Activated CD4-positive, alpha-beta memory T cell treated with anti-CD3 and anti-CD28 coated beads for 36 hours (primary cell): ENCODE measurements at regions not wholly inside any gene's neighbourhood (a gene's known extent, or its start where the extent isn't known, plus 50 kb on each side); places are given as distances from the start of the nearest gene placed in this dataset.

Experiments
- CTCF ChIA-PET: fragments of 350-600 bp; sonication (Branson Sonifier 250); formaldehyde crosslinking; loops from one replicate; lab custom pipeline; 2021; ENCODE audit warnings: antibody characterized with exemption, inconsistent platforms; lab: Charles Lee
- POLR2A ChIA-PET: fragments of 350-600 bp; sonication (Branson Sonifier 250); formaldehyde crosslinking; loops from one replicate; lab custom pipeline; 2021; ENCODE audit warnings: antibody characterized with exemption; lab: Charles Lee
- DNase-seq: peaks from one replicate; pipeline ENCODE4 v3.0.0-alpha.2; 2020
- H3K27ac Mint-ChIP-seq: one replicate; pipeline ENCODE4 v1.8.0; 2021; ENCODE audit warnings: mixed read lengths
- H3K27me3 Mint-ChIP-seq: one replicate; pipeline ENCODE4 v1.8.0; 2021; ENCODE audit warnings: mixed read lengths
- H3K36me3 Mint-ChIP-seq: one replicate; pipeline ENCODE4 v1.8.0; 2021; ENCODE audit warnings: mixed read lengths
- H3K4me1 Mint-ChIP-seq: one replicate; pipeline ENCODE4 v1.8.0; 2021; ENCODE audit warnings: low read depth, mixed read lengths
- H3K4me3 Mint-ChIP-seq: one replicate; pipeline ENCODE4 v1.8.0; 2021; ENCODE audit warnings: mild to moderate bottlenecking, mixed read lengths
- H3K9me3 Mint-ChIP-seq: one replicate; pipeline ENCODE4 v1.8.0; 2021; ENCODE audit warnings: mixed read lengths
- intact Hi-C: fragments of 100-400 bp; cut with micrococcal nuclease; formaldehyde crosslinking; loops from one replicate; pipeline ENCODE4 v1.15.1; 2023

- Mint-ChIP-seq H3K4me1 (peaks cover 15% of the 10 kb centered on the region), H3K27me3 (peaks cover 2% of the 10 kb centered on the region), H3K9me3 (no peaks in the 10 kb centered on the region), H3K36me3 (no peaks in the 10 kb centered on the region), H3K4me3 (no peak overlapping the region), H3K27ac (no peak overlapping the region)
- CTCF ChIA-PET: interaction anchor here (1.0 to 2.3 kb wide), 3 partner anchors 31 to 55 kb away, joined by 3 to 10 read pairs (median 4); no protein-coding TSS in a partner anchor
- DNase-seq: no peak
- POLR2A ChIA-PET: no interaction called here
- intact Hi-C loops: no loop called here
Observed at GRCh38 chr1:168397806-168398205, 117.1 kb downstream of the TBX19 start.

DNA sequence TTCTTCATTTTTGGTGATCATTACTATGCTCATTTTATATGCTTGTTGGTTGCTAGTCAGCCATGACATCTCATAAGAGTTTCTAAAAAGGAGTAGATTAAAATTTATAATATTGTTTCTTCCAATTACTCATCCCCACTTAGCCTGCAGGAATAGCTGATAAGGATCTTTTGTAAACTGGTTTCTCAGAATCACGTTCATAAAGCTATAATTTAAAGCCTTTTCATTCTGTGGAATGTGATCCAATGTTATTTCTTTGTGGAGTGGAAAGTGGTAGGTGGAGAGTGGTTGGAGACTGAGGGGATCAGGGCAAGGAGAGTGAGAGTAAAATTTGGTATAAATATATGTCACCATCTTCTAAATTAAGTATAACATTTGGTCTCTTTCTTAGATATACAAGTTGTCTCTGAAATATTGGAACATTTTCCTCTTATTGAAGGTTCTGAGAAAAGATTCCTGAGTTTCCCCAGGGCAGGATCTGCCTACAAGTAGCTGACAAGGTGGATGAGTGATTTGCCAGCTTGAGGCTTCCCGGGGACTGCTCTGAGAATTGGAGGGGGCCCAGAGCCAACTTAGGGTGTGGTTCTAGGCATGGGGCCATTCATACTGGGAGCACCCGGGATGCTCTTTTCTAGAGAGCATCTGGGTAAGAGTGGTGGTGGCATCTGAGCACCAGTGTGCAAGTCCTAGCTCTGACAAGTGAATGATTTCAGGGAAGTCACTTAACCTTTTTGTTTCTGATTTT is 116.4 kb downstream of the TBX19 start:
- H3K9me3 Mint-ChIP-seq: no peaks in the 10 kb centered on the region
- ChIA-PET POLR2A (no interaction called here), CTCF (interaction anchor here (1.0 kb wide), 2 partner anchors 31 to 54 kb away, joined by 3 to 4 read pairs; no protein-coding TSS in a partner anchor)
- no peak overlapping the region for H3K4me3 Mint-ChIP-seq
- H3K4me1 Mint-ChIP-seq: peaks cover 22% of the 10 kb centered on the region
- no peak overlapping the region for H3K27ac Mint-ChIP-seq
- no peaks in the 10 kb centered on the region for H3K36me3 Mint-ChIP-seq
- peaks cover 2% of the 10 kb centered on the region for H3K27me3 Mint-ChIP-seq
- no peak for DNase-seq
- intact Hi-C loops: no loop called here

GRCh38 chr1:168396508-168396907 is 115.8 kb downstream of the TBX19 start:
- Mint-ChIP-seq H3K27ac (no peak overlapping the region), H3K36me3 (no peaks in the 10 kb centered on the region), H3K27me3 (peaks cover 2% of the 10 kb centered on the region), H3K9me3 (no peaks in the 10 kb centered on the region), H3K4me1 (peaks cover 25% of the 10 kb centered on the region), H3K4me3 (no peak overlapping the region)
- POLR2A ChIA-PET: no interaction called here
- intact Hi-C loops: no loop called here
- CTCF ChIA-PET: interaction anchor here (0.6 to 1.0 kb wide), 2 partner anchors 161 to 973 kb away, joined by 3 read pairs; no protein-coding TSS in a partner anchor
- DNase-seq: no peak

DNA sequence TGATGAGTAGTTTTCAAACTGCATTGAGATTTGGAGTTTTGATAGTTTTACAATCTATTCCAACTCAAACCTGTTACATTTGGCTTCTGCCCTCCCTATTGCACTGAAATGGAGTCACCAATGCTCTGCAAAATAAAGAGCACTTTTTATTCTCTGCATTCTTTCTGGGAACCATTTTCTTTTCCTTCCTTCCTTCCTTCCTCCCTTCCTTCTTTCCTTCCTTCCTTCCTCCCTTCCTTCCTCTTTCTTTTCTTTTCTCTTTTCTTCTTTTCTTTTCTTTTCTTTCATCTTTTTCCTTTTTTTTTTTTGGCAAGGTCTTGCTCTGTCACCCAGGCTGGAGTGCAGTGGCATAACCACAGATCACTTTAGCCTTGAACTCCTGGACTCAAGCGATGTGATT is 114.2 kb downstream of the TBX19 start:
- Mint-ChIP-seq H3K4me3 (no peak overlapping the region), H3K27ac (no peak overlapping the region), H3K27me3 (peaks cover 2% of the 10 kb centered on the region), H3K36me3 (no peaks in the 10 kb centered on the region), H3K4me1 (peaks cover 25% of the 10 kb centered on the region), H3K9me3 (no peaks in the 10 kb centered on the region)
- DNase-seq: no peak
- intact Hi-C loops: no loop called here
- CTCF ChIA-PET: no interaction called here
- POLR2A ChIA-PET: no interaction called here

DNA sequence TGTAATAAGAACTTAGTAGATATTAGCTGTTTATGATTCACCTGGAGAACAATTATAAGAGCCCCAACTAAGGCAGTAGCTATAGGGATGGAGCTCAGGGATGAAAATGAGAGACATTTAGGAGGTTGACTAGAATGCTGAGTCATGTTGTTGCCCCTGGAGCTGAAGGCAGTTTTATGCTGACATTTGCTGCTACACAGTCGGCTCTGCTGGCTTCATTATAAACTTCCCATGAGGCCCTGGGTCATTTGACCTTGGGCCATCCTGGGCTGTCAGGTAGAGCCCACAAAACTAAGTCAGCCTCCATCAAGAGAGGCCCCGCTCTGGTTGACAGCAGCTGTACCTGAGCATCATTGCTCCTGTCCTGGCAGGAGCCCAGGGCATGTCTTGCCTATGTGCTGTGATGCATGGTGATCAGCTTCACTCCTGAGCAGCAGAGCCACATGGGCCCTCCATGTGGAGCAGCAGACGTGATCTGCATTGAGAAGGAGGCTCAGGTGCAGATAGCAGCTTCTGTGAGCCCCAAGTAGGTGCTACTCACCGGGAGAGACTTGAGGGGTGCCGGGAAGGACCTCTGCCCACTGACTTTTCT is 112.4 kb downstream of the TBX19 start:
- no peak for DNase-seq
- ChIA-PET CTCF (no interaction called here), POLR2A (no interaction called here)
- Mint-ChIP-seq H3K27me3 (peaks cover 2% of the 10 kb centered on the region), H3K27ac (no peak overlapping the region), H3K36me3 (no peaks in the 10 kb centered on the region), H3K9me3 (no peaks in the 10 kb centered on the region), H3K4me1 (peaks cover 11% of the 10 kb centered on the region), H3K4me3 (no peak overlapping the region)
- intact Hi-C loops: no loop called here

- Mint-ChIP-seq H3K9me3 (no peaks in the 10 kb centered on the region), H3K36me3 (no peaks in the 10 kb centered on the region), H3K4me3 (no peak overlapping the region), H3K27ac (no peak overlapping the region), H3K27me3 (no peaks in the 10 kb centered on the region), H3K4me1 (peaks cover 20% of the 10 kb centered on the region)
- intact Hi-C loops: no loop called here
- ChIA-PET CTCF (interaction anchor here (2.0 kb wide), 1 partner anchor 49 kb away, joined by 6 read pairs; no protein-coding TSS in a partner anchor), POLR2A (no interaction called here)
- peak; percentile 29 for DNase-seq
Observed at GRCh38 chr1:168391851-168392681, 111.4 kb downstream of the TBX19 start.

DNA sequence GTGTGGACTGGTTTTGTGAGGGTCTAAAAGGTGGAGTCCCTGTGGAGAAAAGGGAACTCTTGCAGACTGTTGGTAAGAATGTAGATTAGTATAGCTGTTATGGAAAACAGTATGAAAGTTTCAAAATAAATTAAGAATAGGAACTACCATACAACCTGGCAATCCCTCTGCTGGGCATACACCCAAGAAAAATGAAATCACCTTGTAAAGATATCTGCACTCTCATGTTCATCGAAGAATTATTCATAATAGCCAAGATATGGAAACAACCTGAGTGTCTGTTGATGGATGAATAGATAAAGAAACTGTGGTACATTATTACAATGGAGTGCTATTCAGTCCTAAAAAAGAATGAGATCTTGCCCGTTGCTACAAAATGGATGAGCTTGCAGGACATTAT is 109.6 kb downstream of the TBX19 start:
- POLR2A ChIA-PET: no interaction called here
- intact Hi-C loops: no loop called here

DNA sequence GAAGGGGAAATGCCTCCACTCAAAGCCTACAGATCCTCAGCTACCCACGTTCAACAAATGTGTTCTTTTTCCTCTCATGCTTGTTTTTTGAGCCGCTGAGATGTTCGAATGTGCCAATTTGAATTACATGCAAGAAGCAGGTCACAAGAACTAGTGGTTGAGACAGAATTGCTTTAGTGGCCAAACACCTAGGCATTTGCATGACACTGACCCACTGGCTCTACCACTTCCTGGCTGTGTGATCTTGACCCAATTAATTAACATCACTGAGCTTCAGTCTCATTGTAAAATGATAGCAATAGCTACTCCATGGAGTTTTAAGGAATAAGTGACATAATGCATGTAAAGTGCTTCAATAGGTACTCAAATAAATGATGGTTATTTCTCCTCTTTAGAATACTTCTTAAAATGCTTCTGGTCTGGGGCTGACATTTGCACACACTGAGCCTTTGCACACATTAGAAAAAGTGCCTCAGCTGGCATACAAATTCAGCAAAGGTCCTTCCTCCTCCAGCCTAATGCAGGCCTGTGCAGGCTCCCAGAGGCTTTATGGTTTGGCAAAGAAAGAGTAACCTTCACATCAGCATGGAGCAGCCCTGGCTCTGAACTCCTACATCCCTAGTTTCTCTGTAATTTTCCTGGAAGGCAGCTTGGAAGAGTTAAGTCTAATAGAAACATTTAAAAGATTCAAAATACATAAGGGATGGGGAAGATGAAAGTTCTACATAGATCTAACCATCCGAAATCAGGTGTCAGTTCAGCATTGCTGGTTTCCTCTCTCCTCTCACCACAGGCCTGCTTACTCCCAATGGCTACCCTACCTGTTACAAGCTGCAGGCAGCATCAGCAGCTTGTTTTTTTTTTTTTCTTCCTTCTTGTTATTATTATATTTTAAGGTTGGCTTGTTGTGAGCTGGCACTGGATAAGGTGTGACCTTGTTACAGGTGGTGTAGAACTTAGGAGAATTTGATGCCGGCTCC is 107.4 kb downstream of the TBX19 start:
- Mint-ChIP-seq H3K27me3 (peaks cover 2% of the 10 kb centered on the region), H3K36me3 (no peaks in the 10 kb centered on the region), H3K27ac (no peak overlapping the region), H3K9me3 (no peaks in the 10 kb centered on the region), H3K4me1 (peaks cover 26% of the 10 kb centered on the region), H3K4me3 (no peak overlapping the region)
- intact Hi-C loops: loop anchor here (2.0 kb wide), 1 partner anchor 33 kb away; no protein-coding TSS in a partner anchor
- no peak for DNase-seq
- ChIA-PET CTCF (interaction anchor here (0.9 to 3.4 kb wide), 2 partner anchors 26 to 46 kb away, joined by 3 to 29 read pairs; no protein-coding TSS in a partner anchor), POLR2A (no interaction called here)

More for the DNA sequence above, 109.6 kb downstream of the TBX19 start:
- DNase-seq: no peak
- Mint-ChIP-seq H3K27ac (no peak overlapping the region), H3K9me3 (no peaks in the 10 kb centered on the region), H3K27me3 (peaks cover 2% of the 10 kb centered on the region), H3K4me3 (no peak overlapping the region), H3K36me3 (no peaks in the 10 kb centered on the region), H3K4me1 (peaks cover 26% of the 10 kb centered on the region)
- CTCF ChIA-PET: interaction anchor here (2.0 kb wide), 1 partner anchor 47 kb away, joined by 6 read pairs; no protein-coding TSS in a partner anchor

DNA sequence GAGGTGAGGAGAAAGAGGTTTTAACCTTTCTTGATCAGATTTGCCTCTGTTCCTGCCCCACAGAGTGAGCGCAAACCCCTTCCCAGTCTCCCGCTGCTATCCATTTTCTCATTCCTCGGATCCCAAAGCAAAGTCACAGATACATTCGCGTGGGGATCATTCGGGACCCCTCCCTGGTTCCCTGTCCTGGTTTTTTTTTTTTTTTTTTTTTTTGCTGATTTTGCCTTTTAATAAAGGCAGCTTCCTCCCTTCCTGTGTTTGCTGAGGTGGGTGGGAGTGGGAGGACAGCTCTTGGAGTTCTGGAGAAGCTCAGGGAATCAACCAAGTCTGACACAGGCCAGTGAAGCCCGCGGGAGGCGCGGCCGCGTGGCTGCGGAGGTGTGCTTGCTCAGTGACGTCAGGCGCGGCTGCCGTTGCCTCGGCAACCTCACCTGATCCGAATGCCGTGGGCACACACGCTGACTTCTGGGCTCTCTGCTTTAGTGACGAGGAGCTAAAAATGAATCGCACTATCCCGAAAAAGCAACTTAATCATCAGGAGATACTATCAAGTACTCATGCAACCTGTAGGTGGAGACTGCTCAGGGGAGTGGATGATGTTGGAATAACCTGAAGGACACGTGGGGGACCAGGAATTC is 106.4 kb downstream of the TBX19 start:
- ChIA-PET POLR2A (no interaction called here), CTCF (interaction anchor here (0.9 to 3.4 kb wide), 3 partner anchors 21 to 45 kb away, joined by 3 to 29 read pairs (median 4); no protein-coding TSS in a partner anchor)
- H3K36me3 Mint-ChIP-seq: no peaks in the 10 kb centered on the region
- intact Hi-C loops: loop anchor here (2.0 kb wide), 1 partner anchor 34 kb away; no protein-coding TSS in a partner anchor
- H3K27me3 Mint-ChIP-seq: peaks cover 2% of the 10 kb centered on the region
- H3K4me1 Mint-ChIP-seq: peaks cover 17% of the 10 kb centered on the region
- DNase-seq: peak; percentile 87
- peak overlapping the region; percentile 33 for H3K4me3 Mint-ChIP-seq
- H3K27ac Mint-ChIP-seq: peak overlapping the region; percentile 11
- H3K9me3 Mint-ChIP-seq: no peaks in the 10 kb centered on the region

- Mint-ChIP-seq H3K4me1 (peaks cover 15% of the 10 kb centered on the region), H3K36me3 (no peaks in the 10 kb centered on the region), H3K9me3 (no peaks in the 10 kb centered on the region), H3K4me3 (no peak overlapping the region), H3K27me3 (peaks cover 2% of the 10 kb centered on the region), H3K27ac (no peak overlapping the region)
- intact Hi-C loops: loop anchor here (2.0 kb wide), 1 partner anchor 34 kb away; no protein-coding TSS in a partner anchor
- ChIA-PET POLR2A (no interaction called here), CTCF (interaction anchor here (1.2 to 3.4 kb wide), 2 partner anchors 22 to 44 kb away, joined by 4 to 29 read pairs; no protein-coding TSS in a partner anchor)
- DNase-seq: no peak
Observed at GRCh38 chr1:168386492-168386891, 105.8 kb downstream of the TBX19 start.
